Activated CD8-positive, alpha-beta T cell treated with anti-CD3 and anti-CD28 coated beads for 36 hours (primary cell): ENCODE measurements at regions not wholly inside any gene's neighbourhood (a gene's known extent, or its start where the extent isn't known, plus 50 kb on each side); places are given as distances from the start of the nearest gene placed in this dataset.

Experiments
- ATAC-seq: fragments of 200-7000 bp; cut with Tn5 transposase; one replicate; pipeline ENCODE4 v1.10.0; 2021; ENCODE audit warnings: mild to moderate bottlenecking, moderate library complexity
- CTCF ChIA-PET: fragments of 350-600 bp; sonication (Branson Sonifier 250); formaldehyde crosslinking; loops from one replicate; lab custom pipeline; 2021; ENCODE audit warnings: antibody characterized with exemption; lab: Charles Lee
- POLR2A ChIA-PET: fragments of 350-600 bp; sonication (Branson Sonifier 250); formaldehyde crosslinking; loops from one replicate; lab custom pipeline; 2021; ENCODE audit warnings: antibody characterized with exemption; lab: Charles Lee
- DNase-seq: peaks from one replicate; pipeline ENCODE4 v3.0.0-alpha.2; 2020
- H3K27ac Mint-ChIP-seq: one replicate; pipeline ENCODE4 v1.8.0; 2021; ENCODE audit warnings: mild to moderate bottlenecking, mixed read lengths
- H3K27me3 Mint-ChIP-seq: one replicate; pipeline ENCODE4 v1.8.0; 2021; ENCODE audit warnings: mixed read lengths
- H3K36me3 Mint-ChIP-seq: one replicate; pipeline ENCODE4 v1.8.0; 2021; ENCODE audit warnings: low read depth, mixed read lengths
- H3K4me1 Mint-ChIP-seq: one replicate; pipeline ENCODE4 v1.8.0; 2021; ENCODE audit warnings: low read depth, mixed read lengths
- H3K4me3 Mint-ChIP-seq: one replicate; pipeline ENCODE4 v1.8.0; 2021; ENCODE audit warnings: mild to moderate bottlenecking, moderate library complexity, mixed read lengths
- H3K9me3 Mint-ChIP-seq: one replicate; pipeline ENCODE4 v1.8.0; 2021; ENCODE audit warnings: mixed read lengths
- intact Hi-C: fragments of 100-400 bp; cut with micrococcal nuclease; formaldehyde crosslinking; loops from one replicate; pipeline ENCODE4 v1.10.0; 2022
- TF ChIP-seq, protein P1 (sequence below): fragments of 200-600 bp; IDR thresholded peaks from one replicate; pipeline ENCODE4 v1.8.0; 2022; ENCODE audit warnings: antibody characterized with exemption, mild to moderate bottlenecking

DNA sequence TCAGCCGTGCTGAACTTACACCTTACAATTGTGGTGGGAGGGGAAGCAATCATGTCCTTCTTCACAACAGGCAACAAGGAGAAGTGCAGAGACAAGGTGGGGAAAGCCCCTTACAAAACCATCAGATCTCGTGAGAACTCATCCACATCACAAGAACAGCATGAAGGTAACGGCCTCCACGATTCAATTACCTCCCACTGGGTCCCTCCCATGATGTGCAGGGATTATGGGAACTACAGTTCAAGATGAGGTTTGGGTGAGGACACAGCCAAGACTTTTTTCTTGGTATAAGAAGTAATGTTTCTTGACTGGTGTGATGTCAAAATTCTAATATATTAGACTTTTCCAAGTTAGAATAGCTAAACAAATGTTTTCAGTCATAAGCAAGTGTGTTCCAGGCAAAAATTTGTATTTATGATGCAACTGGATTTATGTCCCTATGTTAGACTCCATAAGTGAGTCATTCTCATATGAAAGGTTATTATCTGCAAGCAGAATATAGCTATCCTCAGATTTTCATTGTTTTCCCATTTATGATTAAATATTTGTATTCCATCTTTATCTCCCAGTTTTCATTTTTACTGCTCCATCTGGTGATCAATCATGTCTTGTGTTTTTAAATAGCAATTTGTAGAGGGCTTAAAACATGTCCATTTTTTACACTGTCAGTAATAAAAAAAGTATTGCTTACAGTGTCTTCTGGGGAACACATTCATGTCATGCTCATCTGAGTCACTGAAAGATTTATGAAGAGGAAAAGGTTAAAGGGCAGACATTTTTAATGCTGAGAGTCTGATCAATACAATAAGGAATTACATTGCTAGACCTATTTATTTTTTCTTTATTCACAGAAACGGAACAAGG lies 995.2 kb upstream of the CDH2 start:
- no peak overlapping the region for H3K27ac Mint-ChIP-seq
- DNase-seq, result no peak
- H3K36me3 Mint-ChIP-seq, result no peaks in the 10 kb centered on the region
- ChIA-PET POLR2A (no interaction called here), CTCF (no interaction called here)
- no peaks in the 10 kb centered on the region for H3K27me3 Mint-ChIP-seq
- intact Hi-C loops, result no loop called here
- H3K4me3 Mint-ChIP-seq, result no peak overlapping the region
- TF ChIP-seq, protein P1, sequence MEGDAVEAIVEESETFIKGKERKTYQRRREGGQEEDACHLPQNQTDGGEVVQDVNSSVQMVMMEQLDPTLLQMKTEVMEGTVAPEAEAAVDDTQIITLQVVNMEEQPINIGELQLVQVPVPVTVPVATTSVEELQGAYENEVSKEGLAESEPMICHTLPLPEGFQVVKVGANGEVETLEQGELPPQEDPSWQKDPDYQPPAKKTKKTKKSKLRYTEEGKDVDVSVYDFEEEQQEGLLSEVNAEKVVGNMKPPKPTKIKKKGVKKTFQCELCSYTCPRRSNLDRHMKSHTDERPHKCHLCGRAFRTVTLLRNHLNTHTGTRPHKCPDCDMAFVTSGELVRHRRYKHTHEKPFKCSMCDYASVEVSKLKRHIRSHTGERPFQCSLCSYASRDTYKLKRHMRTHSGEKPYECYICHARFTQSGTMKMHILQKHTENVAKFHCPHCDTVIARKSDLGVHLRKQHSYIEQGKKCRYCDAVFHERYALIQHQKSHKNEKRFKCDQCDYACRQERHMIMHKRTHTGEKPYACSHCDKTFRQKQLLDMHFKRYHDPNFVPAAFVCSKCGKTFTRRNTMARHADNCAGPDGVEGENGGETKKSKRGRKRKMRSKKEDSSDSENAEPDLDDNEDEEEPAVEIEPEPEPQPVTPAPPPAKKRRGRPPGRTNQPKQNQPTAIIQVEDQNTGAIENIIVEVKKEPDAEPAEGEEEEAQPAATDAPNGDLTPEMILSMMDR, result no peak
- peaks cover 10% of the 10 kb centered on the region for H3K9me3 Mint-ChIP-seq
- no peak for ATAC-seq
- H3K4me1 Mint-ChIP-seq, result no peaks in the 10 kb centered on the region

DNA sequence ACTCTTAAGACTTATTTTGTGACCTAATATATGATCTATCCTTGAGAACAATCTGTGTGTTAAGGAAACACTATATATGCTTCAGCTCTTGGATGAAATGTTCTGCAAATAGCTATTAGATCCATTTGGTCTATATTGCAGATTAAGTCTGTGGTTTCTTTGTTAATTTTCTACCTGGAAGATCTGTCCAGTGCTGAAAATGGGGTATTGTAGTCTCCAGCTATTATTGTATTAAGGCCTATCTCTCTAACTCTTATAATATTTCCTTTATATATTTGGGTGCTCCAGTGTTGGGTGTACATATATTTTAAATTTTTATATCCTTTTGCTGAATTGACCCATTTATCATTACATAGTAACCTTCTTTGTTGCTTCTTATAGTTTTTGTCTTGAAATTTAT lies 992.7 kb upstream of the CDH2 start:
- Mint-ChIP-seq H3K9me3 (peaks cover 15% of the 10 kb centered on the region), H3K4me3 (no peak overlapping the region), H3K27me3 (no peaks in the 10 kb centered on the region), H3K4me1 (no peaks in the 10 kb centered on the region), H3K27ac (no peak overlapping the region), H3K36me3 (no peaks in the 10 kb centered on the region)
- DNase-seq, result no peak
- ChIA-PET CTCF (no interaction called here), POLR2A (no interaction called here)
- TF ChIP-seq, protein P1, result no peak
- intact Hi-C loops, result no loop called here
- no peak for ATAC-seq

DNA sequence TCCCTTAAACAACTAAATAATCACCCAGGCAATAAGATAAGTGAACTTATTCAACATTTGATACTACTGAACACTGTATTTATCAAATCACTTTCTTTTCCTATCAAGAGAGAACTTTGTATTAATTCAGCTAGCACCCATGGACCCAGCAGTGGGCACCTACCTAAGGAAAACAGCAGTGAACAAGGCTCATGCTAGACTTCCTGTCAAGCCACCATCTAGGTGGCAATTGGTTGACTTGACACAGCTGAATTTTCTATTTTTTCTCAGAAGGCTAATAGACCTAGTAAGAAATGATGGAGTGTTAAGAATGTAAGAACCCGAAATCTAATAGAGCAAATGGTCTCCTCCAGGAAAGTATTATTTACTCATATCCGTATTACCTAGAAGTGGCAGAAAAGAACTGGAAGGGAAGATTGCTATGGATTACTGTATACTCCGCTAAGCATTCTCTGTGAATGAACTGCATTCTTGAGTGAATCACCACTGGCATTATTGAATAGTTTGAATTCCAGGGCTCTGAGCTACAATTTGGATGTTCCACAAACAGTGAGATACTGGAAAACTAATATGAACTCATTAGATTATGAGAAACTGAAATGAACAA lies 988.2 kb upstream of the CDH2 start:
- Mint-ChIP-seq H3K36me3 (no peaks in the 10 kb centered on the region), H3K9me3 (peaks cover 8% of the 10 kb centered on the region), H3K4me1 (no peaks in the 10 kb centered on the region), H3K4me3 (no peak overlapping the region), H3K27me3 (no peaks in the 10 kb centered on the region), H3K27ac (no peak overlapping the region)
- TF ChIP-seq, protein P1, result no peak
- CTCF ChIA-PET, result no interaction called here
- ATAC-seq (no peak), DNase-seq (no peak)
- POLR2A ChIA-PET, result no interaction called here
- intact Hi-C loops, result no loop called here

DNA sequence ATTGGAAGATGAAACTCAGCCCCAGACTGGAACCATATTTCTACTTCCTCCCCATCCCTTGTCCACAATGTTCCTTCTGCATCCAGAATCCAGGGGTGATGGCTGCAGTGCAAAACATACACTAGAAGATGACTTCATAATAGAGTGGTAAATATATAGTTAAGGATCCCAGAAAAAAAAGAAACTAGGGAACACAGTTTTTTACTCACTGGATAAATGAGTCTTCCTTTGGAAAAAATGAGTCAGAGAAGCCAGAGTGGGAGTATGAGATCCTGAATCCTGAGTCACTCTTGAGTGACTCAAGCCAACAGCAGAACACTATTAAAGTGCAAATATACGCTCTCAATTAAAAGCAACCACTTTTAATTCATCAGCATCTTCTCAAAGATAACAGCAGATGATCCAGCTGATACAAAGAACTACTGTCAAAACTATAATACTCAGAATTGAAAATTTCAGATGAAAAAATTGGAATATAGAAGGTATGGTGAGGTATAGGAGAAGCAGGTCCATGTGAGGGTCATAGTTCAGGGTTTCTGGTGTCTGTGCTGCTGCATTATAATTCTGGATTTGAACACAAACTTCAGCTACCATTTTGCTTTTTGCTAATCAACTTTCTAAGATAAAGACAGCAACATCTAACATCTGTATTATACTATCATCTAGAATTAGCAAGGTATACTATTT lies 987.2 kb upstream of the CDH2 start:
- Mint-ChIP-seq H3K36me3 (no peaks in the 10 kb centered on the region), H3K27me3 (no peaks in the 10 kb centered on the region), H3K4me3 (no peak overlapping the region), H3K4me1 (no peaks in the 10 kb centered on the region), H3K9me3 (peaks cover 8% of the 10 kb centered on the region), H3K27ac (no peak overlapping the region)
- CTCF ChIA-PET, result no interaction called here
- POLR2A ChIA-PET, result interaction anchor here (0.6 kb wide), 1 partner anchor 197 kb away, joined by 3 read pairs; no protein-coding TSS in a partner anchor
- TF ChIP-seq, protein P1, result no peak
- intact Hi-C loops, result no loop called here
- no peak for ATAC-seq
- no peak for DNase-seq

DNA sequence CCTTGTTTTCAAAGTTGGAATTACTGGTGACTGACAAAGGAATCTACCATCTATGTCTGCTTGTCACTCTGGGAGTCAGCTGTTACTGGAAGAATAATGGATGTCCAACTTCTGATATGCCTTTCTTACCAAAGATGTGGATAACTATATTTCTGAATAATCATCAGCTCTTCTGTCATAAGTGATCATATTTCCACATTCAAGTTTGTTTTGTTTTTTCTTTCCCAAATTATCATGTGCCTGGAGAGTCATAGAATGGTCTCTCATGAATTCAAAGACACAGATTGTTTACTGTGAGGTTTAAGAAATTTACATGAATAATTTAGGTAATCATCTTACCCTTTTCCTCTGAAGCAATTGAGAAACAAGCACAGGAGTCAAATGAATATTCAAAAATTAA lies 986.7 kb upstream of the CDH2 start:
- H3K4me1 Mint-ChIP-seq, result no peaks in the 10 kb centered on the region
- H3K27me3 Mint-ChIP-seq, result no peaks in the 10 kb centered on the region
- ATAC-seq (no peak), DNase-seq (no peak)
- intact Hi-C loops, result no loop called here
- H3K4me3 Mint-ChIP-seq, result no peak overlapping the region
- ChIA-PET CTCF (no interaction called here), POLR2A (no interaction called here)
- TF ChIP-seq, protein P1, result no peak
- H3K9me3 Mint-ChIP-seq, result peaks cover 8% of the 10 kb centered on the region
- no peak overlapping the region for H3K27ac Mint-ChIP-seq
- H3K36me3 Mint-ChIP-seq, result no peaks in the 10 kb centered on the region
